ENCODE measurements at regions not wholly inside any gene's neighbourhood (a gene's known extent, or its start where the extent isn't known, plus 50 kb on each side); places are given as distances from the start of the nearest gene placed in this dataset.

GRCh38 chr14:54048311-54048710 is 91.7 kb upstream of the BMP4 start:
- Histone ChIP-seq H3K27me3 (ENCODE audit: control insufficient read depth, insufficient read depth, low read length) (peaks cover 5% of the 10 kb centered on the region), H2BK120ac (ENCODE audit: low read depth, low read length) (no peak overlapping the region), H3K36me3 (ENCODE audit: control insufficient read depth, insufficient read depth, low read length) (no peaks in the 10 kb centered on the region), H3K9ac (ENCODE audit: low read depth, low read length) (no peak overlapping the region), H2BK20ac (ENCODE audit: low read depth, low read length) (no peak overlapping the region), H3K4me2 (ENCODE audit: low read depth, low read length) (no peak overlapping the region), H2BK5ac (ENCODE audit: low read depth, low read length, poor library complexity, severe bottlenecking) (no peak overlapping the region), H4K91ac (ENCODE audit: insufficient read depth, low read depth, low read length) (no peak overlapping the region), H4K8ac (ENCODE audit: low read depth in 2 of 2, low read length in 2 of 2) (no peak overlapping the region), H2AK5ac (ENCODE audit: low read depth, low read length) (no peak overlapping the region), H3K9me1 (ENCODE audit: insufficient read depth, low read length) (no peaks in the 10 kb centered on the region), H3K9me3 (ENCODE audit: control insufficient read depth, insufficient read depth, low read length) (no peaks in the 10 kb centered on the region), H2AK9ac (replicated peaks; ENCODE audit: low read depth, low read length, poor library complexity) (no peak overlapping the region), H3K18ac (ENCODE audit: low read depth, low read length) (no peak overlapping the region), H3K4me1 (ENCODE audit: control insufficient read depth, insufficient read depth, low read length) (no peaks in the 10 kb centered on the region), H3K56ac (ENCODE audit: extremely low read depth, insufficient read depth, low read length) (no peak overlapping the region), H3K79me1 (ENCODE audit: low read depth in 1 of 2, low read length in 2 of 2) (no peaks in the 10 kb centered on the region), H4K5ac (ENCODE audit: low read depth, low read length) (no peak overlapping the region), H3K4ac (ENCODE audit: low read depth, low read length) (no peak overlapping the region), H3K4me3 (ENCODE audit: insufficient read depth, low read depth, low read length) (no peak overlapping the region), H3K27ac (ENCODE audit: insufficient read depth, low read length) (no peak overlapping the region), H3K23ac (ENCODE audit: low read depth, low read length) (no peak overlapping the region), H2AFZ (replicated peaks; ENCODE audit: low read length, poor library complexity) (no peak overlapping the region), H4K20me1 (ENCODE audit: insufficient read depth, low read length) (no peaks in the 10 kb centered on the region), H3K14ac (replicated peaks; ENCODE audit: low read depth, low read length) (no peak overlapping the region), H2BK15ac (ENCODE audit: low read depth, low read length) (no peak overlapping the region)
- intact Hi-C loops (cut with micrococcal nuclease) (no loop called here), dilution Hi-C loops (cut with HindIII; ENCODE audit: low sequenced_read_pairs, unreplicated experiment) (no loop called here), in situ Hi-C loops (cut with MboI; ENCODE audit: low sequenced_read_pairs) (no loop called here)
- no peak for TF ChIP-seq USF2 (IDR thresholded peaks at IDR 0.05; ENCODE audit: low read depth, low read length)
- TF ChIP-seq CEBPB (IDR thresholded peaks at IDR 0.05; ENCODE audit: low read depth, low read length): no peak
- TF ChIP-seq SMC3 (IDR thresholded peaks at IDR 0.05; ENCODE audit: low read depth, low read length): no peak
- no peak for DNase-seq
- no TSS peak for BruUV-seq (replicated peaks)
- no peak for ATAC-seq (ENCODE audit: low read depth)
- POLR2A ChIA-PET (ENCODE audit: unreplicated experiment): interaction anchor here (0.6 kb wide), 1 partner anchor 12 kb away, joined by 6 read pairs; no protein-coding TSS in a partner anchor
- 86% methylated on average over 5 of the region's 9 CpGs; no CpG with 5 or more reads in 1 of the 2 experiments for WGBS, 2 experiments (ENCODE audit: extremely low coverage in 2 of 2, insufficient read length in 1 of 2)
- CTCF ChIA-PET: interaction anchor here (1.4 kb wide), 1 partner anchor 10 kb away, joined by 4 read pairs; no protein-coding TSS in a partner anchor
